ENCODE measurements at regions not wholly inside any gene's neighbourhood (a gene's known extent, or its start where the extent isn't known, plus 50 kb on each side); places are given as distances from the start of the nearest gene placed in this dataset.

- H3K9me3 ChIP-seq, result no peaks in the 10 kb centered on the region
- H3K36me3 ChIP-seq, result no peaks in the 10 kb centered on the region
- DNase-seq (no peak), ATAC-seq (no peak)
- no peak for TF ChIP-seq CTCF (IDR thresholded peaks at IDR 0.05 in 4 of 5, conservative IDR thresholded peaks at IDR 0.05 in 1 of 5)
- TF ChIP-seq POLR2A (IDR thresholded peaks at IDR 0.05), result no peak
- no peak overlapping the region for H3K4me3 ChIP-seq
- in situ Hi-C loops (cut with MboI; ENCODE audit: low sequenced_read_pairs in 4 of 4) (no loop called here), intact Hi-C loops (cut with DNase I; ENCODE audit: low total_unique reads) (no loop called here)
- H3K27ac ChIP-seq, result no peak overlapping the region
- H3K27me3 ChIP-seq, result no peaks in the 10 kb centered on the region
- no peaks in the 10 kb centered on the region for H3K4me1 ChIP-seq
Observed at GRCh38 chr4:31185014-31185585, 464.9 kb downstream of the PCDH7 start.

DNA sequence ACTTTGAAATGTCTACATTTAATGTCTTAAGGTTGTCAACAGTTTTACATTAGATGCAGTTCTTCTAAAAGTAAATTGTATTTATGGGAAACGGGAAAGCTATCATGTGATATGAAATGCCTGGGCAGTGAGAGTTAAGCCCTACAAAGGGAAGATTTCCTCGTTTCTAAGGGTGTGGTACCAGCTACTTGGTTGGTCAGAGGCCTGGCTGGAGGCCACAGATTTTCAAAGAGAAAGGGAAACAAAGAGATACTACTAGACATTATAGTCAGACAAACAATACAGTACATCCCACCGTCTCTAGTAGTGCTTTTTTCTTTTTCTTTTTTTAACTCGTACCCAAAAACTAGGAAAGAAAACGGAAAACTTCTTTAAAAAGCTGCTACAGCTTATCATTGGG is 467.8 kb downstream of the PCDH7 start:
- TF ChIP-seq CTCF (IDR thresholded peaks at IDR 0.05 in 4 of 5, conservative IDR thresholded peaks at IDR 0.05 in 1 of 5), result no peak
- TF ChIP-seq POLR2A (IDR thresholded peaks at IDR 0.05), result no peak
- Histone ChIP-seq H3K4me1 (no peaks in the 10 kb centered on the region), H3K27me3 (no peaks in the 10 kb centered on the region), H3K27ac (no peak overlapping the region), H3K4me3 (no peak overlapping the region), H3K9me3 (no peaks in the 10 kb centered on the region), H3K36me3 (no peaks in the 10 kb centered on the region)
- in situ Hi-C loops (cut with MboI; ENCODE audit: low sequenced_read_pairs in 4 of 4), result no loop called here
- DNase-seq (no peak), ATAC-seq (no peak)
- intact Hi-C loops (cut with DNase I; ENCODE audit: low total_unique reads), result no loop called here

GRCh38 chr4:31189938-31190337 is 469.8 kb downstream of the PCDH7 start:
- Histone ChIP-seq H3K36me3 (no peaks in the 10 kb centered on the region), H3K9me3 (no peaks in the 10 kb centered on the region), H3K27ac (no peak overlapping the region), H3K27me3 (no peaks in the 10 kb centered on the region), H3K4me3 (no peak overlapping the region), H3K4me1 (no peaks in the 10 kb centered on the region)
- no peak for TF ChIP-seq CTCF (IDR thresholded peaks at IDR 0.05 in 4 of 5, conservative IDR thresholded peaks at IDR 0.05 in 1 of 5)
- DNase-seq, result no peak
- in situ Hi-C loops (cut with MboI; ENCODE audit: low sequenced_read_pairs in 4 of 4) (no loop called here), intact Hi-C loops (cut with DNase I; ENCODE audit: low total_unique reads) (no loop called here)
- no peak for ATAC-seq

- H3K27ac ChIP-seq, result no peak overlapping the region
- H3K4me1 ChIP-seq, result no peaks in the 10 kb centered on the region
- in situ Hi-C loops (cut with MboI; ENCODE audit: low sequenced_read_pairs in 4 of 4) (no loop called here), intact Hi-C loops (cut with DNase I; ENCODE audit: low total_unique reads) (no loop called here)
- H3K4me3 ChIP-seq, result no peak overlapping the region
- DNase-seq, result no peak
- no peaks in the 10 kb centered on the region for H3K9me3 ChIP-seq
- H3K36me3 ChIP-seq, result no peaks in the 10 kb centered on the region
- ATAC-seq, result no peak
- no peaks in the 10 kb centered on the region for H3K27me3 ChIP-seq
- TF ChIP-seq CTCF (IDR thresholded peaks at IDR 0.05 in 4 of 5, conservative IDR thresholded peaks at IDR 0.05 in 1 of 5), result no peak
- TF ChIP-seq POLR2A (IDR thresholded peaks at IDR 0.05), result no peak
Observed at GRCh38 chr4:31190671-31191070, 470.5 kb downstream of the PCDH7 start.

- ATAC-seq, result no peak
- intact Hi-C loops (cut with DNase I; ENCODE audit: low total_unique reads), result no loop called here
Observed at GRCh38 chr4:31192341-31192740, 472.2 kb downstream of the PCDH7 start.

More at GRCh38 chr4:31192341-31192740, 472.2 kb downstream of the PCDH7 start:
- H3K36me3 ChIP-seq, result no peaks in the 10 kb centered on the region
- no peaks in the 10 kb centered on the region for H3K4me1 ChIP-seq
- in situ Hi-C loops (cut with MboI; ENCODE audit: low sequenced_read_pairs in 4 of 4), result no loop called here
- no peak for DNase-seq
- H3K4me3 ChIP-seq, result no peak overlapping the region
- TF ChIP-seq POLR2A (IDR thresholded peaks at IDR 0.05) (no peak), CTCF (IDR thresholded peaks at IDR 0.05 in 4 of 5, conservative IDR thresholded peaks at IDR 0.05 in 1 of 5) (no peak)
- no peaks in the 10 kb centered on the region for H3K9me3 ChIP-seq
- H3K27me3 ChIP-seq, result no peaks in the 10 kb centered on the region
- no peak overlapping the region for H3K27ac ChIP-seq
